Panc1 (cell line): ENCODE measurements at regions not wholly inside any gene's neighbourhood (a gene's known extent, or its start where the extent isn't known, plus 50 kb on each side); places are given as distances from the start of the nearest gene placed in this dataset.

ENCODE experiments used
- POLR2AphosphoS5 ChIP-seq: IDR thresholded peaks from 2 replicates; pipeline ENCODE4 v1.6.1; 2012; ENCODE audit warnings: mild to moderate bottlenecking, low read depth, low read length, moderate library complexity
- TF ChIP-seq, protein P1 (sequence below): fragments of 450-650 bp; IDR thresholded peaks from 2 replicates; pipeline ENCODE4 v1.5.1; 2017; ENCODE audit warnings: mild to moderate bottlenecking

- TF ChIP-seq, protein P1, sequence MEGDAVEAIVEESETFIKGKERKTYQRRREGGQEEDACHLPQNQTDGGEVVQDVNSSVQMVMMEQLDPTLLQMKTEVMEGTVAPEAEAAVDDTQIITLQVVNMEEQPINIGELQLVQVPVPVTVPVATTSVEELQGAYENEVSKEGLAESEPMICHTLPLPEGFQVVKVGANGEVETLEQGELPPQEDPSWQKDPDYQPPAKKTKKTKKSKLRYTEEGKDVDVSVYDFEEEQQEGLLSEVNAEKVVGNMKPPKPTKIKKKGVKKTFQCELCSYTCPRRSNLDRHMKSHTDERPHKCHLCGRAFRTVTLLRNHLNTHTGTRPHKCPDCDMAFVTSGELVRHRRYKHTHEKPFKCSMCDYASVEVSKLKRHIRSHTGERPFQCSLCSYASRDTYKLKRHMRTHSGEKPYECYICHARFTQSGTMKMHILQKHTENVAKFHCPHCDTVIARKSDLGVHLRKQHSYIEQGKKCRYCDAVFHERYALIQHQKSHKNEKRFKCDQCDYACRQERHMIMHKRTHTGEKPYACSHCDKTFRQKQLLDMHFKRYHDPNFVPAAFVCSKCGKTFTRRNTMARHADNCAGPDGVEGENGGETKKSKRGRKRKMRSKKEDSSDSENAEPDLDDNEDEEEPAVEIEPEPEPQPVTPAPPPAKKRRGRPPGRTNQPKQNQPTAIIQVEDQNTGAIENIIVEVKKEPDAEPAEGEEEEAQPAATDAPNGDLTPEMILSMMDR, result no peak
- no peak for TF ChIP-seq POLR2AphosphoS5
Measured at GRCh38 chr13:44165889-44166496, 207.6 kb upstream of the SERP2 start.
